Adipocyte (in vitro differentiated cells): ENCODE measurements at regions not wholly inside any gene's neighbourhood (a gene's known extent, or its start where the extent isn't known, plus 50 kb on each side); places are given as distances from the start of the nearest gene placed in this dataset.

Experiments used
- DNase-seq: peaks from one replicate; pipeline ENCODE4 v3.0.0-alpha.2; 2015; ENCODE audit warnings: low read depth
- H3K27me3 ChIP-seq: replicated peaks from 2 replicates; pipeline ENCODE4 v1.7.0; 2013; ENCODE audit warnings: mild to moderate bottlenecking, low read length, moderate library complexity; ENCODE audit not compliant: control insufficient read depth, insufficient read depth
- H3K36me3 ChIP-seq: 2 replicates; pipeline ENCODE4 v1.7.0; 2013; ENCODE audit warnings: low read length, mild to moderate bottlenecking, moderate library complexity; ENCODE audit not compliant: control insufficient read depth, insufficient read depth, severe bottlenecking
- H3K4me1 ChIP-seq: 2 replicates; pipeline ENCODE4 v1.7.0; 2013; ENCODE audit warnings: mild to moderate bottlenecking, low read length, moderate library complexity; ENCODE audit not compliant: control insufficient read depth, insufficient read depth
- H3K4me3 ChIP-seq: 2 replicates; pipeline ENCODE4 v1.7.0; 2013; ENCODE audit warnings: mild to moderate bottlenecking, low read length, moderate library complexity
- H3K9ac ChIP-seq: 2 replicates; pipeline ENCODE4 v1.7.0; 2013; ENCODE audit warnings: mild to moderate bottlenecking, low read length, moderate library complexity
- H3K9me3 ChIP-seq: 2 replicates; pipeline ENCODE4 v1.7.0; 2013; ENCODE audit warnings: mild to moderate bottlenecking, low read length, moderate library complexity; ENCODE audit not compliant: control insufficient read depth

DNA sequence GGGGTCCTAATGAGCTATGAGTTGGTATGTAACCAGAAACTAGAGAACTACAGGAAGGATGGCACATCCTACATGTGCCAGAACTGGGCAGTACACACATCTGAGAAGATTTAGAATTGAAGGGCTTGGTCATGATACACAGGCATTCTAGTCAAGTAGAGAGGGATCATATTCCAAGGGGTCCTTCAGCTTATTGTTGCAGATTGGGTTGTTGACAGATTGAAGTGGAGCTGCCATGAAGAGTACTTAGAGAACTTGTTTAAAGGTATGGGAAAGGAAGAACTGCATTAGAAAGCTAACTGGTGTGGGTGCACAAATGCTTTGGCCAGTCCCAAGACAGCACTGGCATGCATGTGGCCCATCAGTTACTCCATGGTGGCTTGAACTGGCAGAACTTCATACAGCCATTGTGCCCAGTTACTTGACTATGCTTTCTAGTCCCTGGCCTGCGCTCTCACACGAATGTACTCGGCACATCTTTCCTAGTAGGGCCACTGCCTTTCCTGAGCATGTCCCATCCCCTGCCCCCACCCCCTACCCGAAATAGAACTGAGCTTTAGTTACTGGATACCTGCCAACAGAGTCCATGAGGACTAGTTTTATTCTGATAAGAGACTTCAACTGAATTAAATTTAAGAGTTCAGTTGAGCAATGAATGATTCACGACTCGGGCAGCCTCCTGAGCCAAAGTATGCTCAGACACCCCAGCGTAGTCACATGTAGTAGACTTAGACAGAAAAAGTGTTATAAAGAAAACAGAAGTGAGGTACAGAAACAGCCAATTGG, 64.0 kb downstream of the CCNG2 start:
- DNase-seq: no peak
- peaks cover 15% of the 10 kb centered on the region for H3K4me1 ChIP-seq
- H3K4me3 ChIP-seq: peak overlapping the region; percentile 13
- peaks cover 44% of the 10 kb centered on the region for H3K27me3 ChIP-seq
- H3K36me3 ChIP-seq: no peaks in the 10 kb centered on the region
- H3K9ac ChIP-seq: no peak overlapping the region
- no peaks in the 10 kb centered on the region for H3K9me3 ChIP-seq

DNA sequence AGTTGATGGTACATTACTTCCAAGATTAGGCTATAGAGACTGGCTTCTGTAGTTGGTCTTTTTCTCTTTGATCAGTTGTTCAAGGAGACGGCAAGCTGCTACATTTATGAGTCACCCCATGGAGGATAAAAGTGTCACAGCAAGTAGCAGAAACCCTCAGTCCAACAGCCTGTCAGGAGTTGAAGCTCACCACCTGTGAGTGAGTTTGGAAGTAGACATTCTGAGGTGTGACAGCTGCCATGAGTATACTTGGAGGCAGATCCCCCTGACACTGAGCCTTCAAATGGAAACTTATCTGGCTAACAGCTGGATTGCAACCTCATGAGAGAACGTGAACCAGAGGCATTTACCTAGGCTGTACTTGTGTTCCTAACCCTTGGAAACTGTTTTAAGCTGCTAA, 68.0 kb downstream of the CCNG2 start:
- Histone ChIP-seq H3K4me3 (no peak overlapping the region), H3K4me1 (peaks cover 15% of the 10 kb centered on the region), H3K27me3 (peaks cover 22% of the 10 kb centered on the region), H3K36me3 (no peaks in the 10 kb centered on the region), H3K9me3 (peaks cover 26% of the 10 kb centered on the region), H3K9ac (no peak overlapping the region)
- DNase-seq: no peak

DNA sequence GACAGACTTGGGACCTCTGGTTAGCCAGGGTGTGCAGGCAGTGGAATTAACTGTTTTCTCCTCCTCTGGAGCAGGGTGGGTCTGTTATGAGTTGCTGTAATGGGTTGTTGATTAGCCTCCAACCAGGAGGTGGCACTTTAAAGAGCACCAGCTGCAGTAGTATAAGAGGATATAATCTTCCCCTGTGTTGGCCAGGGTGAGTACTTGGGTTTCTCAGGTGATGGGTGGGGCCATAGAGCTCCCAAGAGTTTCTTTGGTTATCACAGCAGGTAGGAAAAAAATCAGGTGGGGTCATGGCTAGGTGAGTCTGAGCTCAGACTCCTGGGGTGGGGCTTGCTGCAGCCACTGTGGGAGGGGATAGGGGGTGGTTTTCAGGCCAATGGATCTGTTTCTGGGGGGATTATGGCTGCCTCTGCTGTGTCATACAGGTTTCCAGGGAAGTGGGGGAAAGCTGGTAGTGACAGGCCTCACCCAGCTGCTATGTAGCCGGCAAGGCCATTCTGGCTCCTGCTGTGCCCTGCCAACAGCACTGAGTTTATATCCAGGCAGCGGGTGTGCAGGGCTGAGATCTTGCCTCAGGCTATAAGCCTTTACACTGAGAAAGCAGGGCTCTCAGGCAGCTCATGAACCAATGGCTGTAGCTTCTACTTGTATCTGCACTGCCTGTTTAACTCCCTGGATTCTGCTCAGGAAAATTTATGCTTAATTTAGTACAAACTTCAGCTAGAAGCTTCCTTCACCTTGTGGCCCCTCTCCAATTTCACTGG, 70.1 kb downstream of the CCNG2 start:
- Histone ChIP-seq H3K27me3 (peaks cover 28% of the 10 kb centered on the region), H3K4me3 (no peak overlapping the region), H3K36me3 (no peaks in the 10 kb centered on the region), H3K4me1 (no peaks in the 10 kb centered on the region), H3K9ac (no peak overlapping the region), H3K9me3 (peaks cover 26% of the 10 kb centered on the region)
- no peak for DNase-seq

DNA sequence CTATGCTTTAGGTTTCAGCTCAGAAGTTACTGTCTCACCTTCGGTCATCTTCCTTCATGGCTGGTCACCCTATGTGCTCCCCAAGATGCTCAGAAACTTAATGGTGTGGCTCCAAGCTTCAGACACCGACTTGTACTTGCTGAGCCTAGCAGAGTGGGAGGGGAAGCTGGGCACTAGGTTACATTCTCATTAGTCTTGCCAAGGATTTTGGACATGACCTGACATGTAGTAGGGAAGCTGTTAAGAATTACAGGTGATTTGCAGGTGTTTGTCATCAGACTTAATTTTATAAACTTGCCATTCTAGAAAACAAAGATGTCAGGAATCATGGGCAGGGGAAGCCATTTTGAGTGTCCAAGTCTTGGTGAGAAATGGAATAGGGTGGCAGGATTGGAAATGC, 72.4 kb downstream of the CCNG2 start:
- no peak overlapping the region for H3K4me3 ChIP-seq
- H3K4me1 ChIP-seq: no peaks in the 10 kb centered on the region
- no peak for DNase-seq
- no peak overlapping the region for H3K9ac ChIP-seq
- H3K9me3 ChIP-seq: peaks cover 26% of the 10 kb centered on the region
- peaks cover 21% of the 10 kb centered on the region for H3K27me3 ChIP-seq
- no peaks in the 10 kb centered on the region for H3K36me3 ChIP-seq

DNA sequence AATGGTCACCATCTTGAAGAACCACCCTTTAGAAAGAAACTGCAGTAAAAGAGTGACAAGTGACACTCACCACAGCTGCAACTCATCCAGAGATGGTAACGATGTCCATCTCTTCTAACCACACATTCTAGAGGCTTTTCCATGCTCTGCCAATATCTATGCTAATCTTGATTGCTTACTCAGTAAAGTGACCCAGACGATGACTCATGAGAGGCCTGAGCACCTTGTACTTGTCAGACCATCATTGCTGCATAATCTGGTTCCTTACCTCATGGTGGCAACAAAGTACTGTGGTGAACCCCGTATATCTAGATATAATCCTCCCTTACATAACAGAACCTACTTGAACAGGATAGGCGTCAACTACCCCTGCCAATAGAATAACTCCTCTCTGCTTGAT, 75.6 kb downstream of the CCNG2 start:
- Histone ChIP-seq H3K9ac (no peak overlapping the region), H3K4me3 (no peak overlapping the region), H3K27me3 (peaks cover 45% of the 10 kb centered on the region), H3K9me3 (peaks cover 14% of the 10 kb centered on the region), H3K36me3 (no peaks in the 10 kb centered on the region), H3K4me1 (no peaks in the 10 kb centered on the region)
- no peak for DNase-seq

DNA sequence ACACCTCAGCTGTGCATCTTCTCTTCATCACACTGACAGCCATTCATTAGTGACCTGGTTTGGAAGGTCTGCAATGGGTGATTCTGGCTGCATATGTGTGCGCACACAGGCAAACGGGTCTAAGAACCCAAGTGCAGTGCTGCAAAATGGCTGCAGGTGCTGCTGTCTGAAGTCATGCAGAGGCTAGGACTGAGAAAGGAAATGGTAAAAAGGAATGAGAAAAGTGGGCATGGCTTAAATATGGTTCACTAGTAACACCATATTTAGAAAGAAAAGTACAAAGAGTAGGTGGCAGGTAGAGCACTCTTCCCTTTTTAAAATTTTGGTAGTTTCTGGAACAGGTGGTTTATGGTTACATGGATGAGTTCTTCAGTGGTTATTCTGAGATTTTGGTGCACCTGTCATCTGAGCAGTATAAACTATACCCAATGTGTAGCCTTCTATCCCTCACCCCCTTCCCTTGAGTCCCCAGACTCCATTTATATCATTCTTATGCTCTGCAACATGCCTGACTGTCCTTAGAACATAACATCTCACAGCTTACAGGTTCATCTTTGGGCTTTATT, 78.4 kb downstream of the CCNG2 start:
- no peak overlapping the region for H3K9ac ChIP-seq
- no peaks in the 10 kb centered on the region for H3K4me1 ChIP-seq
- peaks cover 72% of the 10 kb centered on the region for H3K27me3 ChIP-seq
- no peak overlapping the region for H3K4me3 ChIP-seq
- H3K9me3 ChIP-seq: no peaks in the 10 kb centered on the region
- no peaks in the 10 kb centered on the region for H3K36me3 ChIP-seq
- DNase-seq: no peak

DNA sequence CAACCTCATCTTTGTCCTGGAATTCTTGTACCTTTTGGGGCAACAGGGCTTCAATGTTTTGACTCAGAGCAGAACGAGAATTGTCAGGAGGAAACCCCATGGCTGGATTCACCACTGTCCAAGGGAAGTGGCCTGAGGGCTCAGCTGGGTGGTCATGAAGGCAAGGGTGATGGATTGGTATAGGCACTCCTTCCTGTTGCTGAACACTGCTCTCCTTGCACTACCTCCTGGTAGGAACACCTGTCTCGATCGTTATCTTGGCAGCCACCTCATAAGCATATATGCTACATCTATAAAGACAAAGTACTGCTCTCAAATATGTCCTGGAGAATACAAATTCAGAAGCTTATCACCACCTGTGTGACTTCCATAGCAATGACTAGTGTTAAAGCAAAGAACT, 79.8 kb downstream of the CCNG2 start:
- Histone ChIP-seq H3K4me1 (no peaks in the 10 kb centered on the region), H3K9ac (no peak overlapping the region), H3K4me3 (no peak overlapping the region), H3K36me3 (no peaks in the 10 kb centered on the region), H3K27me3 (peaks cover 81% of the 10 kb centered on the region), H3K9me3 (no peaks in the 10 kb centered on the region)
- no peak for DNase-seq

DNA sequence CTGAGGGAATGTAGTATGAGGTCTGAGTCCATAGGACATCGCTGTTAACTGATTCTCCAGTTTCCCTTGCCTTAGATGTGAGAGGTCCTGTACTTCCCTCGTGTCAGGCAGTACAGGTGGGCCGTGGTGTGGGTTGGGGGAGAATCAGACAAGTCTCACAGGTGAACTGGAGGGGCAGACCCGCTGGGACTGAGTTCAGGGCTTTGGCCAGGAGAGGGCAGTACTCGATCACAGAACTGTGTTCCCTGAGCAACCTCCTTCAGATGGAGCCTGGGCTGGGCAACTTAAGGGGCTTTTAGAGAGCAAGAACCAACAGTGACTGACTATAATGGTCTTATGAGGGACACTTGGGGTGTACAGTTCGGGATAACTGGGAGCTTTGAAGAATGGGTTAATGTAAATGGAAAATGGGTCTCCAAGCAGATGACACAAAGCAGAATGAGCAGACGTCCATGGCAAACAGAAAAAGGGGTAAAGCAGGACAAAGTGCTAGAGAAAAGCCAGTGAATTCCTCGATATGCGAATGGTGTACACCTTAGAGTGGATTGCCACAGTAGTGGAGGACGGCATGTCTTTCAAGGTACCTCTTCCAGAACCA, 83.6 kb downstream of the CCNG2 start:
- Histone ChIP-seq H3K27me3 (peaks cover 86% of the 10 kb centered on the region), H3K9me3 (no peaks in the 10 kb centered on the region), H3K9ac (no peak overlapping the region), H3K4me1 (no peaks in the 10 kb centered on the region), H3K36me3 (no peaks in the 10 kb centered on the region), H3K4me3 (no peak overlapping the region)
- DNase-seq: peak; percentile 71

DNA sequence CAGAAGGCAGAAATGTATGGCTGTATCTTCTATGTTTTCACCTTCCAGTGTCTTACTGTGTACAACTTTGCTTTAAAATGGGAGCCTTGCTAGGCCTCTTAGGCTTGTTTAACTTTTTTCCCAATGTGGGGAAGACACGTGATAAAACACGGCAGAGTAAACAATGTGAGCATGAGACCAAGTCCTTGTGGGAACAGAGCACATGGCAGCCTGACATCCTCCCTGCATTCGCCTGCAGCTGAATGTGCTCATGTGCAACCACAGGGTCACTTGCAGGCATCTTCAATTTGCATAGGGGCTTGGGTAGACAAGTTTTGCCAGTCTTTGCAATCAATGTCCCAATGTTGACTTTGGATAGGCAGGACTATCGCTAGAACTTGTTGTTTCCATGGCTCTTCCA, 91.8 kb downstream of the CCNG2 start:
- Histone ChIP-seq H3K9ac (no peak overlapping the region), H3K4me1 (no peaks in the 10 kb centered on the region), H3K36me3 (no peaks in the 10 kb centered on the region), H3K27me3 (peaks cover 57% of the 10 kb centered on the region), H3K4me3 (no peak overlapping the region), H3K9me3 (no peaks in the 10 kb centered on the region)
- no peak for DNase-seq

DNA sequence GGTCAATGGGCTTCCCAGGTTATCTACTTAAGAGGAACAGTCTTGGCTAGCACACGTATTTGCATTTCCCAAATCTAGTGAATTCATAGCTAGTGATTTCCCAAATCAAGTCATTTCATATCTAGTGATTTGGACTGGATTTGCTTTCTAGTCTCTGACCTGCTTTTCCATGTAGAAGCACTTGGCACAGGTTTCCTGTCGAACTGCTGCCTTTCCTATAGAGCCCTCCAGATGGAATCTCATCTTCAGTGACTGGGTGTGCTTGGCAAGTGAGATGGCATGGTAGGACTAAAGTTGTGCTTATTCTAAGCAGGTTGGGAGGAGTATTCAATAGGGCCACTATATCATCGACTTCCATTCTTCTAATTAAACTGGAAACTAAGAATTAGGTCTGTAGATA, 94.7 kb downstream of the CCNG2 start:
- Histone ChIP-seq H3K9me3 (no peaks in the 10 kb centered on the region), H3K4me3 (no peak overlapping the region), H3K36me3 (no peaks in the 10 kb centered on the region), H3K4me1 (no peaks in the 10 kb centered on the region), H3K9ac (no peak overlapping the region), H3K27me3 (peaks cover 46% of the 10 kb centered on the region)
- no peak for DNase-seq

DNA sequence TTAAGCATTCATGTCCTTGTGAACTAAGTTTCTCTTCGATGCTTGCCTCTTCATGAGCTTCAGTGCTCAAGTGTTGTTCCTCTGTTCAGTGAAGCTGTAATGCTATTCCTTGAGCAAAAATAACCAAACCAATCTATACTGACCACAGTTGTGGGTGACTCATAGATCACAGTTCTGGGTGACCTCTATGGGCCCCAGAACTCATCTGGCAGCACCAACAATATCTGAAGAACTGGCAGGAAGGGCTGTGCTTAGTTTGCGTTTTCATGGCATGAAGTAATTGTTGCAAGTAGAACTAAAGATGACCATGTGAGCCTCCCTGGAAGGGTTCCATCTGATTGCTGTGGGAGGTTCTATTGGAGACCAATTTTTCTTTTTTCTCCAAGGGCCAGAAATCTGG, 106.2 kb downstream of the CCNG2 start:
- no peak overlapping the region for H3K4me3 ChIP-seq
- H3K9me3 ChIP-seq: peaks cover 22% of the 10 kb centered on the region
- no peaks in the 10 kb centered on the region for H3K36me3 ChIP-seq
- peaks cover 6% of the 10 kb centered on the region for H3K27me3 ChIP-seq
- no peak for DNase-seq
- no peaks in the 10 kb centered on the region for H3K4me1 ChIP-seq
- H3K9ac ChIP-seq: no peak overlapping the region
